GM23338 (cell line): ENCODE measurements at regions not wholly inside any gene's neighbourhood (a gene's known extent, or its start where the extent isn't known, plus 50 kb on each side); places are given as distances from the start of the nearest gene placed in this dataset.

Source experiments
- ATAC-seq: fragments of 200-7000 bp; cut with Tn5 transposase; 3 replicates; pipeline ENCODE4 v1.9.1; 2020
- DNase-seq: peaks from one replicate; pipeline ENCODE4 v3.0.0-alpha.2; 2015; ENCODE audit warnings: low spot score
- H2AFZ ChIP-seq: fragments of 200-600 bp; sonication (generic); 2 replicates; pipeline ENCODE4 v1.8.0; 2016; ENCODE audit warnings: antibody characterized with exemption, mild to moderate bottlenecking, moderate library complexity
- H3F3A ChIP-seq: fragments of 200-600 bp; sonication (generic); replicated peaks from 2 replicates; pipeline ENCODE4 v1.8.0; 2017; ENCODE audit warnings: antibody characterized with exemption, mixed run types, low read depth
- H3K27ac ChIP-seq: fragments of 200-600 bp; sonication (generic); 2 replicates; pipeline ENCODE4 v1.6.1; 2016; ENCODE audit warnings: low read depth
- H3K27me3 ChIP-seq: fragments of 200-600 bp; sonication (generic); 2 replicates; pipeline ENCODE4 v1.8.0; 2016; ENCODE audit warnings: mild to moderate bottlenecking, mixed run types, moderate library complexity; ENCODE audit not compliant: insufficient read depth
- H3K36me3 ChIP-seq: fragments of 200-600 bp; sonication (generic); 2 replicates; pipeline ENCODE4 v1.8.0; 2016; ENCODE audit warnings: mild to moderate bottlenecking; ENCODE audit not compliant: insufficient read depth
- H3K4me1 ChIP-seq: fragments of 200-600 bp; sonication (generic); 2 replicates; pipeline ENCODE4 v1.8.0; 2016; ENCODE audit warnings: mild to moderate bottlenecking, moderate library complexity; ENCODE audit not compliant: insufficient read depth
- H3K4me2 ChIP-seq: fragments of 200-600 bp; sonication (generic); 2 replicates; pipeline ENCODE4 v1.7.1; 2017; ENCODE audit warnings: mixed run types
- H3K4me3 ChIP-seq: fragments of 200-600 bp; sonication (generic); 2 replicates; pipeline ENCODE4 v1.6.1; 2016; ENCODE audit warnings: mixed run types
- H3K79me2 ChIP-seq: fragments of 200-600 bp; sonication (generic); replicated peaks from 2 replicates; pipeline ENCODE4 v1.8.0; 2017; ENCODE audit warnings: mild to moderate bottlenecking; ENCODE audit not compliant: insufficient read depth
- H3K9me2 ChIP-seq: fragments of 200-600 bp; sonication (generic); 2 replicates; pipeline ENCODE4 v1.8.0; 2017; ENCODE audit not compliant: insufficient read depth
- H4K20me1 ChIP-seq: fragments of 200-600 bp; sonication (generic); replicated peaks from 2 replicates; pipeline ENCODE4 v1.8.0; 2017; ENCODE audit warnings: mild to moderate bottlenecking; ENCODE audit not compliant: insufficient read depth
- H3K27ac Mint-ChIP-seq: 2 replicates; pipeline ENCODE4 v1.8.0; 2020; ENCODE audit warnings: inconsistent platforms, mild to moderate bottlenecking, moderate library complexity, mixed read lengths
- H3K27me3 Mint-ChIP-seq: 3 replicates; pipeline ENCODE4 v1.8.0; 2022; ENCODE audit warnings: low read depth, mild to moderate bottlenecking, moderate library complexity, mixed read lengths, inconsistent platforms; ENCODE audit not compliant: insufficient read depth, poor library complexity
- H3K36me3 Mint-ChIP-seq: 3 replicates; pipeline ENCODE4 v1.8.0; 2021; ENCODE audit warnings: low read depth, mild to moderate bottlenecking, inconsistent platforms, moderate library complexity, mixed read lengths
- H3K4me1 Mint-ChIP-seq: 3 replicates; pipeline ENCODE4 v1.8.0; 2020; ENCODE audit warnings: mild to moderate bottlenecking, inconsistent platforms, mixed read lengths
- H3K4me3 Mint-ChIP-seq: 3 replicates; pipeline ENCODE4 v1.8.0; 2021; ENCODE audit warnings: moderate library complexity, mild to moderate bottlenecking, inconsistent platforms, mixed read lengths
- H3K9me3 Mint-ChIP-seq: 3 replicates; pipeline ENCODE4 v1.8.0; 2020; ENCODE audit warnings: moderate library complexity, mild to moderate bottlenecking, inconsistent platforms, mixed read lengths
- CREB1 ChIP-seq: fragments of 250-450 bp; sonication (Bioruptor Pico); IDR thresholded peaks from 2 replicates; pipeline ENCODE4 v1.5.0; 2020; ENCODE audit warnings: low read depth, mild to moderate bottlenecking, moderate library complexity
- ETS1 ChIP-seq: IDR thresholded peaks from 2 replicates; pipeline ENCODE4 v1.6.1; 2016; ENCODE audit warnings: antibody characterized with exemption
- EZH2 ChIP-seq: fragments of 200-600 bp; sonication (generic); IDR thresholded peaks from one replicate; pipeline ENCODE4 v1.8.0; 2017; ENCODE audit warnings: antibody characterized with exemption, mild to moderate bottlenecking, low read depth; ENCODE audit not compliant: unreplicated experiment
- JUNB ChIP-seq: IDR thresholded peaks from one replicate; pipeline ENCODE4 v1.6.1; 2016; ENCODE audit warnings: antibody characterized with exemption; ENCODE audit not compliant: unreplicated experiment
- POLR2AphosphoS5 ChIP-seq: IDR thresholded peaks from 2 replicates; pipeline ENCODE4 v1.6.1; 2016; ENCODE audit warnings: antibody characterized with exemption, low read depth
- ZNF114 ChIP-seq: fragments of 250-450 bp; sonication (Bioruptor Pico); IDR thresholded peaks from 2 replicates; pipeline ENCODE4 v1.5.0; 2020; ENCODE audit warnings: mild to moderate bottlenecking, moderate library complexity
- ZNF331 ChIP-seq: fragments of 250-450 bp; sonication (Bioruptor Pico); IDR thresholded peaks from 2 replicates; pipeline ENCODE4 v1.5.0; 2020; ENCODE audit warnings: low read depth, mild to moderate bottlenecking, moderate library complexity
- ZNF462 ChIP-seq: fragments of 250-450 bp; sonication (Bioruptor Pico); IDR thresholded peaks from 2 replicates; pipeline ENCODE4 v1.5.0; 2020; ENCODE audit warnings: mild to moderate bottlenecking, moderate library complexity
- TF ChIP-seq, protein P1 (sequence below), 2 experiments: fragments of 200-600 bp in 1 of 2; sonication (generic) in 1 of 2; conservative IDR thresholded peaks; 2 replicates each; pipeline versions ENCODE4 v1.5.1 to v1.6.1; 2016 to 2017; ENCODE audit warnings: antibody characterized with exemption in 2 of 2, low read depth in 2 of 2, mild to moderate bottlenecking in 2 of 2, moderate library complexity in 1 of 2
- TF ChIP-seq, protein P2 (sequence below): IDR thresholded peaks from one replicate; pipeline ENCODE4 v1.6.1; 2018; ENCODE audit warnings: antibody characterized with exemption; ENCODE audit not compliant: unreplicated experiment

GRCh38 chr7:81195033-81195432 is 276.2 kb upstream of the SEMA3C start:
- H3F3A ChIP-seq: no peaks in the 10 kb centered on the region
- no peaks in the 10 kb centered on the region for H3K4me1 ChIP-seq
- peaks cover 2% of the 10 kb centered on the region for H3K27me3 Mint-ChIP-seq
- ATAC-seq (no peak), DNase-seq (no peak)
- no peak overlapping the region for H2AFZ ChIP-seq
- H3K36me3 ChIP-seq: no peaks in the 10 kb centered on the region
- TF ChIP-seq ZNF331 (CRISPR knock-in tag): no peak
- TF ChIP-seq, protein P1, sequence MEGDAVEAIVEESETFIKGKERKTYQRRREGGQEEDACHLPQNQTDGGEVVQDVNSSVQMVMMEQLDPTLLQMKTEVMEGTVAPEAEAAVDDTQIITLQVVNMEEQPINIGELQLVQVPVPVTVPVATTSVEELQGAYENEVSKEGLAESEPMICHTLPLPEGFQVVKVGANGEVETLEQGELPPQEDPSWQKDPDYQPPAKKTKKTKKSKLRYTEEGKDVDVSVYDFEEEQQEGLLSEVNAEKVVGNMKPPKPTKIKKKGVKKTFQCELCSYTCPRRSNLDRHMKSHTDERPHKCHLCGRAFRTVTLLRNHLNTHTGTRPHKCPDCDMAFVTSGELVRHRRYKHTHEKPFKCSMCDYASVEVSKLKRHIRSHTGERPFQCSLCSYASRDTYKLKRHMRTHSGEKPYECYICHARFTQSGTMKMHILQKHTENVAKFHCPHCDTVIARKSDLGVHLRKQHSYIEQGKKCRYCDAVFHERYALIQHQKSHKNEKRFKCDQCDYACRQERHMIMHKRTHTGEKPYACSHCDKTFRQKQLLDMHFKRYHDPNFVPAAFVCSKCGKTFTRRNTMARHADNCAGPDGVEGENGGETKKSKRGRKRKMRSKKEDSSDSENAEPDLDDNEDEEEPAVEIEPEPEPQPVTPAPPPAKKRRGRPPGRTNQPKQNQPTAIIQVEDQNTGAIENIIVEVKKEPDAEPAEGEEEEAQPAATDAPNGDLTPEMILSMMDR (conservative IDR thresholded peaks at IDR 0.05; ENCODE audit: low read depth in 2 of 2): no peak
- no peak for TF ChIP-seq ETS1
- TF ChIP-seq POLR2AphosphoS5: no peak
- no peak for TF ChIP-seq JUNB
- no peak for TF ChIP-seq EZH2
- TF ChIP-seq ZNF462 (CRISPR knock-in tag): no peak
- TF ChIP-seq ZNF114 (CRISPR knock-in tag): no peak
- TF ChIP-seq, protein P2, sequence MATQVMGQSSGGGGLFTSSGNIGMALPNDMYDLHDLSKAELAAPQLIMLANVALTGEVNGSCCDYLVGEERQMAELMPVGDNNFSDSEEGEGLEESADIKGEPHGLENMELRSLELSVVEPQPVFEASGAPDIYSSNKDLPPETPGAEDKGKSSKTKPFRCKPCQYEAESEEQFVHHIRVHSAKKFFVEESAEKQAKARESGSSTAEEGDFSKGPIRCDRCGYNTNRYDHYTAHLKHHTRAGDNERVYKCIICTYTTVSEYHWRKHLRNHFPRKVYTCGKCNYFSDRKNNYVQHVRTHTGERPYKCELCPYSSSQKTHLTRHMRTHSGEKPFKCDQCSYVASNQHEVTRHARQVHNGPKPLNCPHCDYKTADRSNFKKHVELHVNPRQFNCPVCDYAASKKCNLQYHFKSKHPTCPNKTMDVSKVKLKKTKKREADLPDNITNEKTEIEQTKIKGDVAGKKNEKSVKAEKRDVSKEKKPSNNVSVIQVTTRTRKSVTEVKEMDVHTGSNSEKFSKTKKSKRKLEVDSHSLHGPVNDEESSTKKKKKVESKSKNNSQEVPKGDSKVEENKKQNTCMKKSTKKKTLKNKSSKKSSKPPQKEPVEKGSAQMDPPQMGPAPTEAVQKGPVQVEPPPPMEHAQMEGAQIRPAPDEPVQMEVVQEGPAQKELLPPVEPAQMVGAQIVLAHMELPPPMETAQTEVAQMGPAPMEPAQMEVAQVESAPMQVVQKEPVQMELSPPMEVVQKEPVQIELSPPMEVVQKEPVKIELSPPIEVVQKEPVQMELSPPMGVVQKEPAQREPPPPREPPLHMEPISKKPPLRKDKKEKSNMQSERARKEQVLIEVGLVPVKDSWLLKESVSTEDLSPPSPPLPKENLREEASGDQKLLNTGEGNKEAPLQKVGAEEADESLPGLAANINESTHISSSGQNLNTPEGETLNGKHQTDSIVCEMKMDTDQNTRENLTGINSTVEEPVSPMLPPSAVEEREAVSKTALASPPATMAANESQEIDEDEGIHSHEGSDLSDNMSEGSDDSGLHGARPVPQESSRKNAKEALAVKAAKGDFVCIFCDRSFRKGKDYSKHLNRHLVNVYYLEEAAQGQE: no peak
- TF ChIP-seq CREB1 (CRISPR knock-in tag): no peak
- no peaks in the 10 kb centered on the region for H4K20me1 ChIP-seq
- H3K4me1 Mint-ChIP-seq: peaks cover 7% of the 10 kb centered on the region; the same call in 2 of the 3 replicates
- no peaks in the 10 kb centered on the region for H3K79me2 ChIP-seq
- no peaks in the 10 kb centered on the region for H3K36me3 Mint-ChIP-seq
- no peaks in the 10 kb centered on the region for H3K9me3 Mint-ChIP-seq
- H3K27ac ChIP-seq: no peak overlapping the region
- H3K27me3 ChIP-seq: no peaks in the 10 kb centered on the region
- H3K4me2 ChIP-seq: no peak overlapping the region
- H3K4me3 Mint-ChIP-seq: no peak overlapping the region
- no peak overlapping the region for H3K4me3 ChIP-seq
- no peaks in the 10 kb centered on the region for H3K9me2 ChIP-seq
- no peak overlapping the region for H3K27ac Mint-ChIP-seq
